ENCODE measurements at regions not wholly inside any gene's neighbourhood (a gene's known extent, or its start where the extent isn't known, plus 50 kb on each side); places are given as distances from the start of the nearest gene placed in this dataset.
A peak's percentile ranks its signal among the peaks of the same experiment; 100 is the strongest.

GRCh38 chr10:93208717-93209464 is 135.2 kb downstream of the CYP26A1 start:
- no peaks in the 10 kb centered on the region for H3K9me3 Mint-ChIP-seq
- no peaks in the 10 kb centered on the region for H3K27me3 Mint-ChIP-seq
- H3K27me3 ChIP-seq (ENCODE audit: insufficient read depth, low read length) = no peaks in the 10 kb centered on the region
- H3K4me3 ChIP-seq (ENCODE audit: low read length in 2 of 2) = no peak overlapping the region
- H3K36me3 ChIP-seq (ENCODE audit: insufficient read depth, low read length) = no peaks in the 10 kb centered on the region
- no peak overlapping the region for H3K27ac ChIP-seq (ENCODE audit: low read depth, low read length)
- no peak overlapping the region for H3K4me3 Mint-ChIP-seq
- H3K36me3 Mint-ChIP-seq = no peaks in the 10 kb centered on the region
- ChIA-PET POLR2A (ENCODE audit: partially characterized antibody) (no interaction called here), CTCF (ENCODE audit: partially characterized antibody) (no interaction called here)
- DNase-seq = no peak
- intact Hi-C loops (cut with micrococcal nuclease) = no loop called here
- no peaks in the 10 kb centered on the region for H3K9me3 ChIP-seq (ENCODE audit: control insufficient read depth in 1 of 2, low read length in 2 of 2)
- H3K4me1 ChIP-seq (ENCODE audit: insufficient read depth, low read length) = no peaks in the 10 kb centered on the region
- peak overlapping the region in 1 of 7 donors; percentile 3 for H3K27ac Mint-ChIP-seq
- no peaks in the 10 kb centered on the region for H3K4me1 Mint-ChIP-seq

- Histone ChIP-seq H3K27ac (ENCODE audit: low read depth, low read length) (no peak overlapping the region), H3K9me3 (ENCODE audit: control insufficient read depth in 1 of 2, low read length in 2 of 2) (no peaks in the 10 kb centered on the region), H3K4me1 (ENCODE audit: insufficient read depth, low read length) (no peaks in the 10 kb centered on the region), H3K4me3 (ENCODE audit: low read length in 2 of 2) (no peak overlapping the region), H3K36me3 (ENCODE audit: insufficient read depth, low read length) (no peaks in the 10 kb centered on the region), H3K27me3 (ENCODE audit: insufficient read depth, low read length) (no peaks in the 10 kb centered on the region)
- H3K27ac Mint-ChIP-seq = no peak overlapping the region
- H3K4me3 Mint-ChIP-seq = no peak overlapping the region
- no peaks in the 10 kb centered on the region for H3K4me1 Mint-ChIP-seq
- H3K9me3 Mint-ChIP-seq = no peaks in the 10 kb centered on the region
- CTCF ChIA-PET (ENCODE audit: partially characterized antibody) = no interaction called here
- no peaks in the 10 kb centered on the region for H3K27me3 Mint-ChIP-seq
- POLR2A ChIA-PET (ENCODE audit: partially characterized antibody) = no interaction called here
- no peaks in the 10 kb centered on the region for H3K36me3 Mint-ChIP-seq
- intact Hi-C loops (cut with micrococcal nuclease) = no loop called here
- no peak for DNase-seq
These were observed 138.3 kb downstream of the CYP26A1 start for GRCh38 chr10:93211991-93212390.

GRCh38 chr10:93215312-93215711 is 141.6 kb downstream of the CYP26A1 start:
- no peak overlapping the region for H3K4me3 Mint-ChIP-seq
- Histone ChIP-seq H3K4me1 (ENCODE audit: insufficient read depth, low read length) (no peaks in the 10 kb centered on the region), H3K4me3 (ENCODE audit: low read length in 2 of 2) (no peak overlapping the region), H3K9me3 (ENCODE audit: control insufficient read depth in 1 of 2, low read length in 2 of 2) (no peaks in the 10 kb centered on the region), H3K36me3 (ENCODE audit: insufficient read depth, low read length) (no peaks in the 10 kb centered on the region), H3K27me3 (ENCODE audit: insufficient read depth, low read length) (no peaks in the 10 kb centered on the region), H3K27ac (ENCODE audit: low read depth, low read length) (no peak overlapping the region)
- H3K36me3 Mint-ChIP-seq = no peaks in the 10 kb centered on the region
- ChIA-PET CTCF (ENCODE audit: partially characterized antibody) (no interaction called here), POLR2A (ENCODE audit: partially characterized antibody) (no interaction called here)
- no peaks in the 10 kb centered on the region for H3K4me1 Mint-ChIP-seq
- H3K27ac Mint-ChIP-seq = no peak overlapping the region
- peaks cover 0 to 2% of the 10 kb centered on the region in 2 donors for H3K27me3 Mint-ChIP-seq
- no peak for DNase-seq
- intact Hi-C loops (cut with micrococcal nuclease) = no loop called here
- no peaks in the 10 kb centered on the region for H3K9me3 Mint-ChIP-seq

DNA sequence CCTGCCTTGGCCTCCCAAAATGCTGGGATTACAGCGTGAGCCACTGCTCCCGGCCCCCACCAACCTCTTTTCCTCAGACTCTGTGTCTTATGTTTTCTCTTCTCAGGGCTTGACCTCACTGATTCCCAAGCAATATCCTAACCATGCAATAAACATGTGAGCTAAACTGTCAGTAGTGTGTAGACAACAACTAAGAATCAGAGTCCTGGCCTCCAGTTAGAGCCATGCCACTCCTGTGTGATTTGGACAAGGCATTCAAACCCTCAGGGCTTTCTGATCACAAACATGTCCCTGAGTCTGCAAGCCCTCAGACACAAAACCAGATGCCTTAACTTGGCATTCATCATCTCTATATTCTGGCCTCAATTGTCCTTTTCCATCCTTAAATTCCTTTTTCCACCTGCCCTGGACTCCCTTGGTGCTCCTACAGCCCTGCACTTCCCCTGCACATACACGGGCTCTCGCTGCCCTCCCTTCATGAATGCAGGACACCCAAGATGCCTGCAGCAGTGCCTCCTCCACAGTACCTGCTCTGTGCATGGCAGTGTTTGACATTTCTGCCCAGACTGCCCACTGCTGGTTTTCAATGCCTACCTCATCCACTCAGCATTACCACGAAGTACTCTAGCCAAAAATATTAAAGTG is 142.8 kb downstream of the CYP26A1 start:
- Mint-ChIP-seq H3K4me1 (no peaks in the 10 kb centered on the region), H3K27ac (no peak overlapping the region), H3K36me3 (no peaks in the 10 kb centered on the region), H3K4me3 (no peak overlapping the region), H3K27me3 (peaks cover 0 to 2% of the 10 kb centered on the region in 2 donors), H3K9me3 (no peaks in the 10 kb centered on the region)
- H3K4me3 ChIP-seq (ENCODE audit: low read length in 2 of 2) = no peak overlapping the region
- no peaks in the 10 kb centered on the region for H3K9me3 ChIP-seq (ENCODE audit: control insufficient read depth in 1 of 2, low read length in 2 of 2)
- H3K4me1 ChIP-seq (ENCODE audit: insufficient read depth, low read length) = no peaks in the 10 kb centered on the region
- intact Hi-C loops (cut with micrococcal nuclease) = no loop called here
- ChIA-PET POLR2A (ENCODE audit: partially characterized antibody) (no interaction called here), CTCF (ENCODE audit: partially characterized antibody) (no interaction called here)
- no peaks in the 10 kb centered on the region for H3K27me3 ChIP-seq (ENCODE audit: insufficient read depth, low read length)
- no peak for DNase-seq
- H3K36me3 ChIP-seq (ENCODE audit: insufficient read depth, low read length) = no peaks in the 10 kb centered on the region
- no peak overlapping the region for H3K27ac ChIP-seq (ENCODE audit: low read depth, low read length)

GRCh38 chr10:93218386-93218785 is 144.7 kb downstream of the CYP26A1 start:
- no peak overlapping the region for H3K4me3 Mint-ChIP-seq
- POLR2A ChIA-PET (ENCODE audit: partially characterized antibody) = no interaction called here
- intact Hi-C loops (cut with micrococcal nuclease) = no loop called here

GRCh38 chr10:93219347-93219746 is 145.7 kb downstream of the CYP26A1 start:
- ChIA-PET POLR2A (ENCODE audit: partially characterized antibody) (no interaction called here), CTCF (ENCODE audit: partially characterized antibody) (no interaction called here)
- Histone ChIP-seq H3K27ac (ENCODE audit: low read depth, low read length) (no peak overlapping the region), H3K9me3 (ENCODE audit: control insufficient read depth in 1 of 2, low read length in 2 of 2) (no peaks in the 10 kb centered on the region), H3K36me3 (ENCODE audit: insufficient read depth, low read length) (no peaks in the 10 kb centered on the region), H3K4me3 (ENCODE audit: low read length in 2 of 2) (no peak overlapping the region), H3K4me1 (ENCODE audit: insufficient read depth, low read length) (no peaks in the 10 kb centered on the region), H3K27me3 (ENCODE audit: insufficient read depth, low read length) (no peaks in the 10 kb centered on the region)
- no peak for DNase-seq
- Mint-ChIP-seq H3K27me3 (peaks cover 0 to 5% of the 10 kb centered on the region in 2 donors), H3K27ac (no peak overlapping the region), H3K36me3 (no peaks in the 10 kb centered on the region), H3K4me3 (no peak overlapping the region), H3K9me3 (peaks cover 0 to 4% (median 0%) of the 10 kb centered on the region in 8 donors), H3K4me1 (peaks cover 0 to 4% (median 0%) of the 10 kb centered on the region in 4 donors)
- intact Hi-C loops (cut with micrococcal nuclease) = no loop called here

More at GRCh38 chr10:93218386-93218785, 144.7 kb downstream of the CYP26A1 start:
- H3K27ac Mint-ChIP-seq = no peak overlapping the region
- Histone ChIP-seq H3K4me3 (ENCODE audit: low read length in 2 of 2) (no peak overlapping the region), H3K9me3 (ENCODE audit: control insufficient read depth in 1 of 2, low read length in 2 of 2) (no peaks in the 10 kb centered on the region), H3K4me1 (ENCODE audit: insufficient read depth, low read length) (no peaks in the 10 kb centered on the region), H3K27me3 (ENCODE audit: insufficient read depth, low read length) (no peaks in the 10 kb centered on the region), H3K36me3 (ENCODE audit: insufficient read depth, low read length) (no peaks in the 10 kb centered on the region), H3K27ac (ENCODE audit: low read depth, low read length) (no peak overlapping the region)
- no peaks in the 10 kb centered on the region for H3K36me3 Mint-ChIP-seq
- H3K4me1 Mint-ChIP-seq = peaks cover 0 to 4% (median 0%) of the 10 kb centered on the region in 4 donors
- CTCF ChIA-PET (ENCODE audit: partially characterized antibody) = no interaction called here
- no peak for DNase-seq
- H3K27me3 Mint-ChIP-seq = peaks cover 0 to 4% of the 10 kb centered on the region in 2 donors
- H3K9me3 Mint-ChIP-seq = peaks cover 0 to 3% (median 0%) of the 10 kb centered on the region in 8 donors

DNA sequence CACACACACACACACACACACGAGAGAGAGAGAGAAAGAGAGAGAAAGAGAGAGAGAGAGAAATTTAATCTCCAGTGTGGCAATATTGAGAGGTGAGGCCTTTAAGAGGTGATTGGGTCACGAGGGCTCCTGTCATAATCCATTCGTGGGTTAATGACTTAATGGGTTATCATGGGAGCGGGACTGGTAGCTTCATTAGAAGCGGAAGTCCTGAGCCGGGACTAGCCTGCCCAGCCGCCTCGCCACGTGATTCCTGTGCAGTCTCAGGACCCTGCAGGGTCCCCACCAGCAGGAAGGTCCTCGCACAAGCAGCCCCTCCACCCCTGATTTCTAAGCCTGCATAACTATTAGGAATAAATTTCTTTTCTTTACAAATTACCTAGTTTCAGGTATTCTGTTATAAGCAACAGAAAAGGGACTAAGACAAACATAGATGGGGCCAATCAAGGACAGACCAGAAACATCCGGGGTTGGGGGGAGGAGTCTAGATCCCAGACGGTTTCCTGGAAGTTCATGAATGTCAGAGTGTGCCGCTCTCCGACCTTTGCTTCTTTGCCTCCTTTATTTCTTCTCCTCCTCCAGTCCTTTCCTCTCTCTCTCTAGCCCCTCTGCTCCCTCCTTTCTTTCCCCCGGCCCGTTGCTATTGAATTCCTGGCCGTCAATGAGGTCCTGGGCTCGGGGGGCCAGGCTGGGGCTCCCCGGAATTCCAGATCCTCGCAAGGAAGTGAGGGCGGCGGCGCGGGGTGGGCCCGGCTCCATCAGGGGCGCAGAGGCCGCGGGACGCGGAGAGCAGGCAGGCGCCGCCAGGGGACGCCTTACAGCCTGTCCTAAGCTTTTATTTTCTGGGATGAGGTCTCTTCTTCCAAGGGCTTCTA is 146.8 kb downstream of the CYP26A1 start:
- H3K27ac ChIP-seq (ENCODE audit: low read depth, low read length) = no peak overlapping the region
- POLR2A ChIA-PET (ENCODE audit: partially characterized antibody) = no interaction called here
- CTCF ChIA-PET (ENCODE audit: partially characterized antibody) = interaction anchor here (1.5 kb wide), 1 partner anchor 19 kb away, joined by 3 read pairs; no protein-coding TSS in a partner anchor
- no peaks in the 10 kb centered on the region for H3K9me3 ChIP-seq (ENCODE audit: control insufficient read depth in 1 of 2, low read length in 2 of 2)
- intact Hi-C loops (cut with micrococcal nuclease) = no loop called here
- Mint-ChIP-seq H3K4me1 (peaks cover 0 to 4% (median 0%) of the 10 kb centered on the region in 4 donors), H3K9me3 (peaks cover 0 to 4% (median 0%) of the 10 kb centered on the region in 8 donors), H3K36me3 (no peaks in the 10 kb centered on the region), H3K27ac (no peak overlapping the region), H3K27me3 (peaks cover 0 to 5% of the 10 kb centered on the region in 2 donors), H3K4me3 (no peak overlapping the region)
- no peak overlapping the region for H3K4me3 ChIP-seq (ENCODE audit: low read length in 2 of 2)
- no peaks in the 10 kb centered on the region for H3K27me3 ChIP-seq (ENCODE audit: insufficient read depth, low read length)
- no peaks in the 10 kb centered on the region for H3K4me1 ChIP-seq (ENCODE audit: insufficient read depth, low read length)
- H3K36me3 ChIP-seq (ENCODE audit: insufficient read depth, low read length) = no peaks in the 10 kb centered on the region
- DNase-seq = no peak
